CD4-positive, CD25-positive, alpha-beta regulatory T cell (primary cell): ENCODE measurements at regions not wholly inside any gene's neighbourhood (a gene's known extent, or its start where the extent isn't known, plus 50 kb on each side); places are given as distances from the start of the nearest gene placed in this dataset.

ENCODE experiments used
- ATAC-seq, 2 donors: fragments of 150-1000 bp; cut with Tn5 transposase; one replicate each; pipeline ENCODE4 v1.10.0; 2021; ENCODE audit warnings: low read depth in 2 of 2, moderate number of reproducible peaks in 2 of 2, moderate library complexity in 1 of 2
- DNase-seq, 3 donors: peaks; one replicate each; pipeline versions ENCODE4 v3.0.0 to v3.0.0-alpha.2; 2012 to 2022; ENCODE audit warnings: mixed read lengths in 1 of 3
- H3K27ac ChIP-seq: one replicate; pipeline ENCODE4 v1.7.0; 2013; ENCODE audit warnings: mild to moderate bottlenecking, low read length; ENCODE audit not compliant: insufficient read depth, poor library complexity, severe bottlenecking
- H3K27me3 ChIP-seq: one replicate; pipeline ENCODE4 v1.7.0; 2013; ENCODE audit warnings: low read length; ENCODE audit not compliant: control insufficient read depth, insufficient read depth
- H3K36me3 ChIP-seq: one replicate; pipeline ENCODE4 v1.7.0; 2013; ENCODE audit warnings: mild to moderate bottlenecking, low read length, moderate library complexity; ENCODE audit not compliant: control insufficient read depth, insufficient read depth
- H3K4me1 ChIP-seq: 2 replicates; pipeline ENCODE4 v1.7.0; 2013; ENCODE audit warnings: mild to moderate bottlenecking, low read length; ENCODE audit not compliant: insufficient read depth, control insufficient read depth, poor library complexity, severe bottlenecking
- H3K4me3 ChIP-seq: one replicate; pipeline ENCODE4 v1.7.0; 2013; ENCODE audit warnings: low read depth, mild to moderate bottlenecking, low read length, moderate library complexity
- H3K9me3 ChIP-seq, 2 experiments: 1 replicate in 1 of 2; 2 replicates in 1 of 2; pipeline ENCODE4 v1.7.0; 2013; ENCODE audit warnings: low read length in 2 of 2, mild to moderate bottlenecking in 1 of 2, moderate library complexity in 1 of 2; ENCODE audit not compliant: control insufficient read depth in 2 of 2
- H3K27ac Mint-ChIP-seq, 3 donors: one replicate each; pipeline ENCODE4 v1.8.0; 2020 to 2022; ENCODE audit warnings: mild to moderate bottlenecking in 3 of 3, mixed read lengths in 3 of 3, moderate library complexity in 2 of 3
- H3K27me3 Mint-ChIP-seq: one replicate; pipeline ENCODE4 v1.8.0; 2022; ENCODE audit warnings: mild to moderate bottlenecking, mixed read lengths
- H3K36me3 Mint-ChIP-seq: one replicate; pipeline ENCODE4 v1.8.0; 2020; ENCODE audit warnings: mixed read lengths
- H3K4me1 Mint-ChIP-seq, 4 donors: one replicate each; pipeline ENCODE4 v1.8.0; 2020 to 2022; ENCODE audit warnings: mixed read lengths in 4 of 4, mild to moderate bottlenecking in 1 of 4
- H3K4me3 Mint-ChIP-seq, 4 donors: one replicate each; pipeline ENCODE4 v1.8.0; 2020 to 2022; ENCODE audit warnings: mild to moderate bottlenecking in 4 of 4, mixed read lengths in 4 of 4, moderate library complexity in 3 of 4
- H3K9me3 Mint-ChIP-seq, 7 donors: one replicate each; pipeline ENCODE4 v1.8.0; 2020 to 2022; ENCODE audit warnings: mixed read lengths in 7 of 7, mild to moderate bottlenecking in 3 of 7, moderate library complexity in 2 of 7

- H3K4me1 ChIP-seq = no peaks in the 10 kb centered on the region
- Mint-ChIP-seq H3K4me1 (peaks cover 0 to 10% (median 2%) of the 10 kb centered on the region in 4 donors), H3K4me3 (no peak overlapping the region), H3K27ac (no peak overlapping the region), H3K27me3 (no peaks in the 10 kb centered on the region), H3K9me3 (peaks cover 0 to 8% (median 2%) of the 10 kb centered on the region in 7 donors), H3K36me3 (no peaks in the 10 kb centered on the region)
- H3K4me3 ChIP-seq = no peak overlapping the region
- ATAC-seq = no peak
- no peak overlapping the region for H3K27ac ChIP-seq
- no peaks in the 10 kb centered on the region for H3K9me3 ChIP-seq
- H3K27me3 ChIP-seq = no peaks in the 10 kb centered on the region
- H3K36me3 ChIP-seq = no peaks in the 10 kb centered on the region
- DNase-seq = no peak
Measured at GRCh38 chr3:31305340-31305739, 227.4 kb upstream of the STT3B start.

- Mint-ChIP-seq H3K27ac (no peak overlapping the region), H3K36me3 (no peaks in the 10 kb centered on the region), H3K4me3 (no peak overlapping the region), H3K4me1 (peaks cover 0 to 10% (median 2%) of the 10 kb centered on the region in 4 donors), H3K27me3 (no peaks in the 10 kb centered on the region), H3K9me3 (peaks cover 0 to 8% (median 0%) of the 10 kb centered on the region in 7 donors)
- no peaks in the 10 kb centered on the region for H3K4me1 ChIP-seq
- no peak for DNase-seq
- H3K27ac ChIP-seq = no peak overlapping the region
- H3K4me3 ChIP-seq = no peak overlapping the region
- no peaks in the 10 kb centered on the region for H3K27me3 ChIP-seq
- H3K36me3 ChIP-seq = no peaks in the 10 kb centered on the region
- no peaks in the 10 kb centered on the region for H3K9me3 ChIP-seq
- no peak for ATAC-seq
Measured at GRCh38 chr3:31307131-31307785, 225.5 kb upstream of the STT3B start.

- no peak overlapping the region for H3K4me3 Mint-ChIP-seq
Measured at GRCh38 chr3:31311559-31311958, 221.2 kb upstream of the STT3B start.

GRCh38 chr3:31312400-31312799 lies 220.3 kb upstream of the STT3B start:
- H3K27me3 ChIP-seq = no peaks in the 10 kb centered on the region
- Mint-ChIP-seq H3K9me3 (peaks cover 5 to 17% (median 11%) of the 10 kb centered on the region in 7 donors), H3K4me1 (peaks cover 0 to 6% (median 2%) of the 10 kb centered on the region in 4 donors), H3K27me3 (no peaks in the 10 kb centered on the region), H3K36me3 (no peaks in the 10 kb centered on the region), H3K27ac (no peak overlapping the region), H3K4me3 (no peak overlapping the region)
- ATAC-seq (no peak), DNase-seq (no peak)
- no peak overlapping the region for H3K4me3 ChIP-seq
- H3K4me1 ChIP-seq = no peaks in the 10 kb centered on the region
- no peak overlapping the region for H3K27ac ChIP-seq
- H3K36me3 ChIP-seq = no peaks in the 10 kb centered on the region
- peaks cover 0 to 9% of the 10 kb centered on the region in 2 experiments for H3K9me3 ChIP-seq

More at GRCh38 chr3:31311559-31311958, 221.2 kb upstream of the STT3B start:
- peaks cover 0 to 9% of the 10 kb centered on the region in 2 experiments for H3K9me3 ChIP-seq
- no peaks in the 10 kb centered on the region for H3K27me3 Mint-ChIP-seq
- ATAC-seq = no peak
- no peaks in the 10 kb centered on the region for H3K27me3 ChIP-seq
- H3K4me1 ChIP-seq = no peaks in the 10 kb centered on the region
- no peak overlapping the region for H3K27ac Mint-ChIP-seq
- peaks cover 5 to 14% (median 9%) of the 10 kb centered on the region in 7 donors for H3K9me3 Mint-ChIP-seq
- H3K36me3 Mint-ChIP-seq = no peaks in the 10 kb centered on the region
- H3K4me1 Mint-ChIP-seq = peaks cover 0 to 6% (median 2%) of the 10 kb centered on the region in 4 donors
- no peaks in the 10 kb centered on the region for H3K36me3 ChIP-seq
- H3K4me3 ChIP-seq = no peak overlapping the region
- no peak overlapping the region for H3K27ac ChIP-seq
- DNase-seq = no peak

- H3K27me3 Mint-ChIP-seq = peaks cover 4% of the 10 kb centered on the region
- Histone ChIP-seq H3K27me3 (no peaks in the 10 kb centered on the region), H3K9me3 (peaks cover 0 to 9% of the 10 kb centered on the region in 2 experiments), H3K4me1 (no peaks in the 10 kb centered on the region), H3K4me3 (no peak overlapping the region), H3K36me3 (no peaks in the 10 kb centered on the region), H3K27ac (no peak overlapping the region)
- no peaks in the 10 kb centered on the region for H3K36me3 Mint-ChIP-seq
- DNase-seq (no peak), ATAC-seq (no peak)
- H3K4me1 Mint-ChIP-seq = no peaks in the 10 kb centered on the region
- H3K4me3 Mint-ChIP-seq = no peak overlapping the region
- no peak overlapping the region for H3K27ac Mint-ChIP-seq
- H3K9me3 Mint-ChIP-seq = peaks cover 5 to 17% (median 9%) of the 10 kb centered on the region in 7 donors
Measured at GRCh38 chr3:31314258-31314657, 218.5 kb upstream of the STT3B start.

GRCh38 chr3:31319332-31319731 lies 213.4 kb upstream of the STT3B start:
- no peak overlapping the region for H3K27ac ChIP-seq
- no peaks in the 10 kb centered on the region for H3K4me1 ChIP-seq
- Mint-ChIP-seq H3K9me3 (peaks cover 1 to 17% (median 10%) of the 10 kb centered on the region in 7 donors), H3K27me3 (peaks cover 4% of the 10 kb centered on the region), H3K4me3 (no peak overlapping the region), H3K27ac (no peak overlapping the region), H3K4me1 (no peaks in the 10 kb centered on the region), H3K36me3 (no peaks in the 10 kb centered on the region)
- no peak overlapping the region for H3K4me3 ChIP-seq
- ATAC-seq (no peak), DNase-seq (no peak)
- no peaks in the 10 kb centered on the region for H3K36me3 ChIP-seq
- peaks cover 0 to 9% of the 10 kb centered on the region in 2 experiments for H3K9me3 ChIP-seq
- H3K27me3 ChIP-seq = no peaks in the 10 kb centered on the region

- no peaks in the 10 kb centered on the region for H3K4me1 ChIP-seq
- Mint-ChIP-seq H3K4me3 (no peak overlapping the region), H3K27me3 (peaks cover 4% of the 10 kb centered on the region), H3K9me3 (peaks cover 0 to 12% (median 2%) of the 10 kb centered on the region in 7 donors), H3K27ac (no peak overlapping the region), H3K4me1 (no peaks in the 10 kb centered on the region), H3K36me3 (no peaks in the 10 kb centered on the region)
- H3K36me3 ChIP-seq = no peaks in the 10 kb centered on the region
- H3K27me3 ChIP-seq = no peaks in the 10 kb centered on the region
- H3K4me3 ChIP-seq = no peak overlapping the region
- no peak for DNase-seq
- no peak for ATAC-seq
- no peaks in the 10 kb centered on the region for H3K9me3 ChIP-seq
- no peak overlapping the region for H3K27ac ChIP-seq
Measured at GRCh38 chr3:31321620-31322019, 211.1 kb upstream of the STT3B start.

- Histone ChIP-seq H3K4me1 (no peaks in the 10 kb centered on the region), H3K27ac (no peak overlapping the region), H3K27me3 (no peaks in the 10 kb centered on the region), H3K4me3 (no peak overlapping the region), H3K36me3 (no peaks in the 10 kb centered on the region), H3K9me3 (no peaks in the 10 kb centered on the region)
- Mint-ChIP-seq H3K4me1 (no peaks in the 10 kb centered on the region), H3K4me3 (no peak overlapping the region), H3K36me3 (no peaks in the 10 kb centered on the region), H3K9me3 (peaks cover 0 to 10% (median 1%) of the 10 kb centered on the region in 7 donors), H3K27ac (no peak overlapping the region), H3K27me3 (peaks cover 4% of the 10 kb centered on the region)
- no peak for DNase-seq
- no peak for ATAC-seq
Measured at GRCh38 chr3:31322460-31322859, 210.3 kb upstream of the STT3B start.
